T-cell (primary cell): ENCODE measurements at regions not wholly inside any gene's neighbourhood (a gene's known extent, or its start where the extent isn't known, plus 50 kb on each side); places are given as distances from the start of the nearest gene placed in this dataset.

Experiments
- ATAC-seq, 4 experiments: fragments of 200-7000 bp in 3 of 4; fragments of 150-1000 bp in 1 of 4; cut with Tn5 transposase; replicated peaks in 1 of 4; 1 replicate in 3 of 4; 2 replicates in 1 of 4; pipeline ENCODE4 v1.10.0; 2021; ENCODE audit warnings: moderate library complexity in 3 of 4, mild to moderate bottlenecking in 2 of 4, moderate number of reproducible peaks in 1 of 4
- CTCF ChIA-PET, 2 donors: fragments of 300-600 bp; sonication (Branson Sonifier 250); formaldehyde crosslinking; loops; one replicate each; lab custom pipeline; 2022; ENCODE audit warnings: antibody characterized with exemption in 2 of 2; lab: Charles Lee
- POLR2A ChIA-PET, 2 donors: fragments of 300-600 bp; sonication (Branson Sonifier 250); formaldehyde crosslinking; loops; one replicate each; lab custom pipeline; 2022; ENCODE audit warnings: antibody characterized with exemption in 2 of 2; lab: Charles Lee
- DNase-seq, 35 experiments: peaks; one replicate each; pipeline versions ENCODE4 v3.0.0 to v3.0.0-alpha.2; 2013 to 2023
- H3K27ac ChIP-seq: one replicate; pipeline ENCODE4 v1.5.1; 2013; ENCODE audit warnings: low read length
- H3K27me3 ChIP-seq, 2 experiments: replicated peaks in 1 of 2; 1 replicate in 1 of 2; 2 replicates in 1 of 2; pipeline versions ENCODE4 v1.6.1 to v1.7.0; 2013; ENCODE audit warnings: low read length in 1 of 2, mixed read lengths in 1 of 2; ENCODE audit not compliant: control insufficient read depth in 2 of 2, insufficient read depth in 2 of 2; ENCODE audit errors: extremely low read depth in 1 of 2
- H3K36me3 ChIP-seq, 2 donors: 1 replicate in 1 of 2; 2 replicates in 1 of 2; pipeline versions ENCODE4 v1.6.1 to v1.7.0; 2013; ENCODE audit warnings: low read length in 1 of 2; ENCODE audit not compliant: control insufficient read depth in 2 of 2, insufficient read depth in 1 of 2; ENCODE audit errors: extremely low read depth in 1 of 2
- H3K4me1 ChIP-seq, 2 experiments: 1 replicate in 1 of 2; 2 replicates in 1 of 2; pipeline versions ENCODE4 v1.6.1 to v1.7.0; 2013; ENCODE audit warnings: low read length in 2 of 2, mixed read lengths in 1 of 2; ENCODE audit not compliant: insufficient read depth in 2 of 2, control insufficient read depth in 1 of 2; ENCODE audit errors: extremely low read depth in 1 of 2
- H3K4me3 ChIP-seq, 2 donors: 1 replicate in 1 of 2; 2 replicates in 1 of 2; pipeline versions ENCODE4 v1.5.1 to v1.7.0; 2013; ENCODE audit warnings: mild to moderate bottlenecking in 2 of 2, low read length in 1 of 2, moderate library complexity in 1 of 2; ENCODE audit not compliant: control insufficient read depth in 1 of 2; ENCODE audit errors: extremely low read depth in 1 of 2
- H3K9me3 ChIP-seq: 2 replicates; pipeline ENCODE4 v1.7.0; 2013
- H3K27ac Mint-ChIP-seq, 2 donors: one replicate each; pipeline ENCODE4 v1.8.0; 2020 to 2021; ENCODE audit warnings: mild to moderate bottlenecking in 2 of 2, mixed read lengths in 2 of 2
- H3K27me3 Mint-ChIP-seq, 2 donors: one replicate each; pipeline ENCODE4 v1.8.0; 2021 to 2022; ENCODE audit warnings: mixed read lengths in 2 of 2
- H3K36me3 Mint-ChIP-seq: one replicate; pipeline ENCODE4 v1.8.0; 2021; ENCODE audit warnings: mixed read lengths
- H3K4me1 Mint-ChIP-seq, 3 donors: one replicate each; pipeline ENCODE4 v1.8.0; 2020 to 2022; ENCODE audit warnings: mixed read lengths in 3 of 3, mild to moderate bottlenecking in 1 of 3
- H3K4me3 Mint-ChIP-seq, 3 donors: one replicate each; pipeline ENCODE4 v1.8.0; 2020 to 2022; ENCODE audit warnings: mild to moderate bottlenecking in 3 of 3, mixed read lengths in 3 of 3, moderate library complexity in 3 of 3
- H3K9me3 Mint-ChIP-seq, 3 donors: one replicate each; pipeline ENCODE4 v1.8.0; 2020 to 2022; ENCODE audit warnings: mixed read lengths in 3 of 3
- WGBS: methylation state at CpG from one replicate; pipeline ENCODE4 v1.1.5; 2013; ENCODE audit warnings: missing lambda C conversion rate; ENCODE audit not compliant: insufficient coverage; 5-methylcytosine and 5-hydroxymethylcytosine counted together

GRCh38 chr14:86990396-86990795, 1002.6 kb downstream of the GALC start:
- no peaks in the 10 kb centered on the region for H3K4me1 ChIP-seq
- CTCF ChIA-PET = no interaction called here
- no peaks in the 10 kb centered on the region for H3K4me1 Mint-ChIP-seq
- H3K27me3 ChIP-seq = no peaks in the 10 kb centered on the region
- no peak overlapping the region for H3K4me3 Mint-ChIP-seq
- no peak overlapping the region for H3K27ac ChIP-seq
- no peak overlapping the region for H3K27ac Mint-ChIP-seq
- no peaks in the 10 kb centered on the region for H3K36me3 ChIP-seq
- POLR2A ChIA-PET = no interaction called here
- peaks cover 3 to 7% (median 5%) of the 10 kb centered on the region in 3 donors for H3K9me3 Mint-ChIP-seq
- H3K27me3 Mint-ChIP-seq = no peaks in the 10 kb centered on the region
- H3K4me3 ChIP-seq = no peak overlapping the region
- ATAC-seq (no peak), DNase-seq (no peak)
- H3K9me3 ChIP-seq = no peaks in the 10 kb centered on the region
- no CpG with 5 or more reads among the region's 2 CpGs for WGBS
- no peaks in the 10 kb centered on the region for H3K36me3 Mint-ChIP-seq

- POLR2A ChIA-PET = no interaction called here
- no peaks in the 10 kb centered on the region for H3K4me1 ChIP-seq
- no peak overlapping the region for H3K27ac ChIP-seq
- H3K9me3 ChIP-seq = no peaks in the 10 kb centered on the region
- no peaks in the 10 kb centered on the region for H3K27me3 Mint-ChIP-seq
- H3K4me3 ChIP-seq = no peak overlapping the region
- WGBS = no CpG with 5 or more reads among the region's 1 CpG
- H3K27me3 ChIP-seq = no peaks in the 10 kb centered on the region
- ATAC-seq = no peak
- H3K36me3 ChIP-seq = no peaks in the 10 kb centered on the region
- no peak overlapping the region for H3K4me3 Mint-ChIP-seq
- H3K27ac Mint-ChIP-seq = no peak overlapping the region
- CTCF ChIA-PET = no interaction called here
- peaks cover 3 to 6% (median 4%) of the 10 kb centered on the region in 3 donors for H3K9me3 Mint-ChIP-seq
- H3K36me3 Mint-ChIP-seq = no peaks in the 10 kb centered on the region
- H3K4me1 Mint-ChIP-seq = no peaks in the 10 kb centered on the region
- DNase-seq = no peak
These were observed 1003.7 kb downstream of the GALC start for GRCh38 chr14:86989285-86989684.

GRCh38 chr14:86987966-86988365, 1005.0 kb downstream of the GALC start:
- DNase-seq (no peak), ATAC-seq (no peak)
- Histone ChIP-seq H3K27me3 (no peaks in the 10 kb centered on the region), H3K27ac (no peak overlapping the region), H3K9me3 (no peaks in the 10 kb centered on the region), H3K4me1 (no peaks in the 10 kb centered on the region), H3K4me3 (no peak overlapping the region), H3K36me3 (no peaks in the 10 kb centered on the region)
- Mint-ChIP-seq H3K9me3 (peaks cover 2 to 8% (median 4%) of the 10 kb centered on the region in 3 donors), H3K27me3 (no peaks in the 10 kb centered on the region), H3K4me1 (no peaks in the 10 kb centered on the region), H3K36me3 (no peaks in the 10 kb centered on the region), H3K27ac (no peak overlapping the region), H3K4me3 (no peak overlapping the region)
- ChIA-PET CTCF (no interaction called here), POLR2A (no interaction called here)
- 87% methylated on average over 3 of the region's 3 CpGs for WGBS

GRCh38 chr14:86973177-86973576, 1019.8 kb downstream of the GALC start:
- Histone ChIP-seq H3K36me3 (no peaks in the 10 kb centered on the region), H3K27me3 (no peaks in the 10 kb centered on the region), H3K4me3 (no peak overlapping the region), H3K27ac (no peak overlapping the region), H3K4me1 (no peaks in the 10 kb centered on the region), H3K9me3 (no peaks in the 10 kb centered on the region)
- peaks cover 35 to 37% (median 36%) of the 10 kb centered on the region in 3 donors for H3K9me3 Mint-ChIP-seq
- no peaks in the 10 kb centered on the region for H3K4me1 Mint-ChIP-seq
- H3K36me3 Mint-ChIP-seq = no peaks in the 10 kb centered on the region
- CTCF ChIA-PET = no interaction called here
- ATAC-seq = no peak
- no peak for DNase-seq
- no peak overlapping the region for H3K4me3 Mint-ChIP-seq
- no peak overlapping the region for H3K27ac Mint-ChIP-seq
- POLR2A ChIA-PET = no interaction called here
- WGBS = no CpG with 5 or more reads among the region's 1 CpG
- no peaks in the 10 kb centered on the region for H3K27me3 Mint-ChIP-seq

- POLR2A ChIA-PET = no interaction called here
- H3K36me3 ChIP-seq = no peaks in the 10 kb centered on the region
- CTCF ChIA-PET = no interaction called here
- H3K27ac ChIP-seq = no peak overlapping the region
- H3K36me3 Mint-ChIP-seq = no peaks in the 10 kb centered on the region
- no peaks in the 10 kb centered on the region for H3K4me1 ChIP-seq
- H3K27me3 ChIP-seq = no peaks in the 10 kb centered on the region
- H3K4me3 ChIP-seq = no peak overlapping the region
- H3K4me3 Mint-ChIP-seq = no peak overlapping the region
- DNase-seq (no peak), ATAC-seq (no peak)
- no peaks in the 10 kb centered on the region for H3K9me3 ChIP-seq
- H3K27ac Mint-ChIP-seq = no peak overlapping the region
- H3K9me3 Mint-ChIP-seq = peaks cover 22 to 38% (median 24%) of the 10 kb centered on the region in 3 donors
- H3K4me1 Mint-ChIP-seq = no peaks in the 10 kb centered on the region
- no peaks in the 10 kb centered on the region for H3K27me3 Mint-ChIP-seq
- no CpG with 5 or more reads among the region's 2 CpGs for WGBS
These were observed 1021.7 kb downstream of the GALC start for GRCh38 chr14:86971292-86971691.

- Mint-ChIP-seq H3K4me3 (no peak overlapping the region), H3K36me3 (no peaks in the 10 kb centered on the region), H3K9me3 (peaks cover 11 to 29% (median 22%) of the 10 kb centered on the region in 3 donors), H3K27ac (no peak overlapping the region), H3K27me3 (no peaks in the 10 kb centered on the region), H3K4me1 (no peaks in the 10 kb centered on the region)
- Histone ChIP-seq H3K4me3 (no peak overlapping the region), H3K36me3 (no peaks in the 10 kb centered on the region), H3K4me1 (no peaks in the 10 kb centered on the region), H3K27ac (no peak overlapping the region), H3K27me3 (no peaks in the 10 kb centered on the region), H3K9me3 (no peaks in the 10 kb centered on the region)
- CTCF ChIA-PET = no interaction called here
- DNase-seq (no peak), ATAC-seq (no peak)
- no CpG with 5 or more reads among the region's 2 CpGs for WGBS
- POLR2A ChIA-PET = no interaction called here
These were observed 1031.8 kb downstream of the GALC start for GRCh38 chr14:86961106-86961716.
